PC-3 (cell line): ENCODE measurements at regions not wholly inside any gene's neighbourhood (a gene's known extent, or its start where the extent isn't known, plus 50 kb on each side); places are given as distances from the start of the nearest gene placed in this dataset.
"Not testable (repeated sequence)": the region's sequence is repeated elsewhere in the genome, so short reads cannot be mapped to it uniquely, and the experiment has no call there.

ENCODE experiments used
- EZH2 ChIP-seq: fragments of 300-600 bp; sonication (generic); IDR thresholded peaks from one replicate; pipeline ENCODE4 v1.6.1; 2017; ENCODE audit warnings: antibody characterized with exemption, mild to moderate bottlenecking, low read length; ENCODE audit not compliant: unreplicated experiment
- EZH2phosphoT487 ChIP-seq: fragments of 300-600 bp; sonication (generic); IDR thresholded peaks from 2 replicates; pipeline ENCODE4 v1.6.1; 2018; ENCODE audit warnings: mild to moderate bottlenecking, antibody characterized with exemption, low read length, borderline replicate concordance
- TF ChIP-seq, protein P1 (sequence below): fragments of 300-600 bp; sonication (generic); conservative IDR thresholded peaks from 2 replicates; pipeline ENCODE4 v1.5.1; 2017; ENCODE audit warnings: antibody characterized with exemption, low read depth, mild to moderate bottlenecking, low read length

DNA sequence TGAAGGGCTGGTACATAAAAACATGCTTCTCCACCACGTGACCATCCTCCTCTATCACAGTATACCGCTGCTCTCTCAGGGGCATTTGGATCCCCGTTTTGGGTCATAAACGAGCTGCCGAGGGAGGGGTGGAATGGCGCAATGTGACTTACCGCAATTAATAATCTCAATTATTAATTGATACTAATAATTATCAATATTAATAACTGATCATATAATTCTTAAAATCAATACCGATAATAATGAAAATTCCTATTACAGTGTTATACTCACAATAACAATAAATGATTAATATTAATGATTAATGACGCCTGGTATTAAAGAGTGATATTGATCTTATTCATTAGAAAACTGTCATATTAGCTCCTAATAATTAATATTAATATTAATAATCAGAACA, 56.1 kb upstream of the FRG2C start:
- TF ChIP-seq EZH2phosphoT487, EZH2: not testable (repeated sequence)
- TF ChIP-seq, protein P1, sequence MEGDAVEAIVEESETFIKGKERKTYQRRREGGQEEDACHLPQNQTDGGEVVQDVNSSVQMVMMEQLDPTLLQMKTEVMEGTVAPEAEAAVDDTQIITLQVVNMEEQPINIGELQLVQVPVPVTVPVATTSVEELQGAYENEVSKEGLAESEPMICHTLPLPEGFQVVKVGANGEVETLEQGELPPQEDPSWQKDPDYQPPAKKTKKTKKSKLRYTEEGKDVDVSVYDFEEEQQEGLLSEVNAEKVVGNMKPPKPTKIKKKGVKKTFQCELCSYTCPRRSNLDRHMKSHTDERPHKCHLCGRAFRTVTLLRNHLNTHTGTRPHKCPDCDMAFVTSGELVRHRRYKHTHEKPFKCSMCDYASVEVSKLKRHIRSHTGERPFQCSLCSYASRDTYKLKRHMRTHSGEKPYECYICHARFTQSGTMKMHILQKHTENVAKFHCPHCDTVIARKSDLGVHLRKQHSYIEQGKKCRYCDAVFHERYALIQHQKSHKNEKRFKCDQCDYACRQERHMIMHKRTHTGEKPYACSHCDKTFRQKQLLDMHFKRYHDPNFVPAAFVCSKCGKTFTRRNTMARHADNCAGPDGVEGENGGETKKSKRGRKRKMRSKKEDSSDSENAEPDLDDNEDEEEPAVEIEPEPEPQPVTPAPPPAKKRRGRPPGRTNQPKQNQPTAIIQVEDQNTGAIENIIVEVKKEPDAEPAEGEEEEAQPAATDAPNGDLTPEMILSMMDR: not testable (repeated sequence)
